ENCODE measurements at regions not wholly inside any gene's neighbourhood (a gene's known extent, or its start where the extent isn't known, plus 50 kb on each side); places are given as distances from the start of the nearest gene placed in this dataset.

DNA sequence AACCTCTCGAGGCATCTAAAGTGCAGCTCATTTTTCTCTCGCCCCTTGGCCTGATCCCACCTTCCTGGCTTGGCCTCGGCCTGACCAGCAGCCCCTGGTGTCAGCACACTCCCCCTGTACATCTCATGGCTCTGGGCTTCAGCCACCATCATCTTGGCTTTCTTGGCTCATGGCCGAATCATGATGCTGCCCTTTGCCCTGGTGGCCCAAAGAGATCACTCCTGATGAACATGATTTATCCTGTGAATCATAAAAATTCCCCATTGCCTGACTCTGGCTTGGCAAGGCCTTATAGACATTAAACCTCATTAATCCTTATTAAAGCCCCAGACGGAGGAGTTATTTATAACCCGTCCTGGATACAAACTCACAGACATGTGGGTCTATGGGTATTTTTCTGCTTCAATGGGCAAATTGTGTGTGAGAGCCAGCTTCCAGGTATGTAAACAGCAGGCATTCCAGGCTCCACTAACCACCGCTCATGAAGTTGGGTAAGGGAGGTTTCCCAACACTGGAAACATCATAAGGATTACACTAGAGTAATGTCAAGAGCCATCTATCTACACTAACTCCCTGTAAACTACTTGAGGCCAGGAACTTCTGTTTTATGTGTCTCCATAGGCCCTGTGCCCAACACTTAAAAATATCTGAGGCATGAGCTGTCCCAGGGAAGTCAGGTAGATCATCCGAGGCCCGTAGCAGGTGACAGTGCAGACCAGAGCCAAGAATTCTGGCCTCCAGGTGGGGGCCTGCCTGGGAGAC, 171.2 kb downstream of the TTC8 start:
- TF ChIP-seq CTCF (IDR thresholded peaks at IDR 0.05; ENCODE audit: control extremely low read depth in 1 of 3, insufficient read depth in 1 of 3, low read depth in 1 of 3, low read length in 3 of 3): no peak
- no peak for TF ChIP-seq POLR2A (IDR thresholded peaks at IDR 0.05; ENCODE audit: control extremely low read depth in 1 of 2, low read depth in 2 of 2, low read length in 2 of 2)
- TF ChIP-seq TEAD4 (IDR thresholded peaks at IDR 0.05; ENCODE audit: low read depth, low read length): no peak

Measured in H1 (cell line).